Neutrophil (primary cell): ENCODE measurements at regions not wholly inside any gene's neighbourhood (a gene's known extent, or its start where the extent isn't known, plus 50 kb on each side); places are given as distances from the start of the nearest gene placed in this dataset.

ENCODE experiments used
- H3K27ac ChIP-seq: fragments of 200-600 bp; sonication (generic); 2 replicates; pipeline ENCODE4 v1.5.1; 2016; ENCODE audit warnings: mild to moderate bottlenecking, moderate library complexity
- H3K27me3 ChIP-seq: fragments of 200-600 bp; sonication (generic); 2 replicates; pipeline ENCODE4 v1.6.0; 2016; ENCODE audit warnings: mild to moderate bottlenecking
- H3K36me3 ChIP-seq: fragments of 200-600 bp; sonication (generic); 2 replicates; pipeline ENCODE4 v1.5.1; 2017
- H3K4me1 ChIP-seq, 2 experiments: fragments of 200-600 bp in 1 of 2; sonication (generic) in 1 of 2; 1 replicate in 1 of 2; 2 replicates in 1 of 2; pipeline versions ENCODE4 v1.5.1 to v1.6.1; 2013 to 2016; ENCODE audit warnings: low read depth in 1 of 2, low read length in 1 of 2, mild to moderate bottlenecking in 1 of 2, moderate library complexity in 1 of 2; ENCODE audit not compliant: control insufficient read depth in 1 of 2, insufficient read depth in 1 of 2
- H3K4me3 ChIP-seq, 2 experiments: fragments of 200-600 bp in 1 of 2; sonication (generic) in 1 of 2; 1 replicate in 1 of 2; 2 replicates in 1 of 2; pipeline ENCODE4 v1.5.1; 2013 to 2016; ENCODE audit warnings: low read depth in 1 of 2, low read length in 1 of 2, mild to moderate bottlenecking in 1 of 2, moderate library complexity in 1 of 2
- H3K9me3 ChIP-seq: fragments of 200-600 bp; sonication (generic); 2 replicates; pipeline ENCODE4 v1.5.1; 2016
- TF ChIP-seq, protein P1 (sequence below): fragments of 200-600 bp; sonication (generic); IDR thresholded peaks from 2 replicates; pipeline ENCODE4 v1.5.1; 2016; ENCODE audit warnings: antibody characterized with exemption

DNA sequence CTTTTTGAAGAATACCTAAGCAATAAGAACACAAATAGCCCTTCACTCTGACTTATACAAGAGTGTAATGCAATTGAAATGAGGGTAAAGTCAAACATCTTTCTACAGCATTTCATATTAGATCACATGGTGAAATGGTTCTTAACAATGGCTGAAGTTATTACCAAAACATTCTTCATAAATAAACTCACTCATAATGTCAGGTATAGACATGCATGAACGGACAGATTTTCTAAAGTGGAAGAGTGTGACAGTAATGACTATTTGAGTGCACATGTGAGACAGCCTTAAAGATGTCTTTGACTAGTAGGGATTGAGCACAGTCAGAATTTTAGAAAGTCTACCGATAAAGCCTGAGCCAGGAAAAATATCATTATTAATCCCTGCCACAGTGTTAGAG is 471.0 kb downstream of the ZPLD1 start:
- Histone ChIP-seq H3K27ac (no peak overlapping the region), H3K27me3 (no peaks in the 10 kb centered on the region), H3K9me3 (no peaks in the 10 kb centered on the region), H3K4me1 (no peaks in the 10 kb centered on the region), H3K36me3 (no peaks in the 10 kb centered on the region), H3K4me3 (no peak overlapping the region)
- TF ChIP-seq, protein P1, sequence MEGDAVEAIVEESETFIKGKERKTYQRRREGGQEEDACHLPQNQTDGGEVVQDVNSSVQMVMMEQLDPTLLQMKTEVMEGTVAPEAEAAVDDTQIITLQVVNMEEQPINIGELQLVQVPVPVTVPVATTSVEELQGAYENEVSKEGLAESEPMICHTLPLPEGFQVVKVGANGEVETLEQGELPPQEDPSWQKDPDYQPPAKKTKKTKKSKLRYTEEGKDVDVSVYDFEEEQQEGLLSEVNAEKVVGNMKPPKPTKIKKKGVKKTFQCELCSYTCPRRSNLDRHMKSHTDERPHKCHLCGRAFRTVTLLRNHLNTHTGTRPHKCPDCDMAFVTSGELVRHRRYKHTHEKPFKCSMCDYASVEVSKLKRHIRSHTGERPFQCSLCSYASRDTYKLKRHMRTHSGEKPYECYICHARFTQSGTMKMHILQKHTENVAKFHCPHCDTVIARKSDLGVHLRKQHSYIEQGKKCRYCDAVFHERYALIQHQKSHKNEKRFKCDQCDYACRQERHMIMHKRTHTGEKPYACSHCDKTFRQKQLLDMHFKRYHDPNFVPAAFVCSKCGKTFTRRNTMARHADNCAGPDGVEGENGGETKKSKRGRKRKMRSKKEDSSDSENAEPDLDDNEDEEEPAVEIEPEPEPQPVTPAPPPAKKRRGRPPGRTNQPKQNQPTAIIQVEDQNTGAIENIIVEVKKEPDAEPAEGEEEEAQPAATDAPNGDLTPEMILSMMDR, result no peak

DNA sequence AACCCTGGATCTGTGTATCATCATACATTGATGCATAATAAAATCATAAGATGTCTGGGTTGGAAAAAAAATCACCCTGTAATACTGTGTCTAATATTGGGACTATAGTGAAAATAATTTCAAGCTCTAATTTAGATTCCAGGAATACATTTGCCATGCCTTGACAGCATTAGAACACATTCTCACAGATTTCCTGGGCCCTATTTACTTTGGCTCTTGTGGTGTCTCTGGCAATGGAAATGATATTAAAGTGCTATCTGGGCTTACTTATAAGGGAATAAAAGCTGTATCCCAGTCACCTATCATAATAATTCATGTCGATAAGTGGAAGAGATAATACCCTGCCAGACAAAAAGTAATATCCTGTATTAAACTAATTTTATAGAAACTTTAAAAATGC is 472.0 kb downstream of the ZPLD1 start:
- Histone ChIP-seq H3K27me3 (no peaks in the 10 kb centered on the region), H3K36me3 (no peaks in the 10 kb centered on the region), H3K4me3 (no peak overlapping the region), H3K9me3 (no peaks in the 10 kb centered on the region), H3K27ac (no peak overlapping the region), H3K4me1 (no peaks in the 10 kb centered on the region)
- TF ChIP-seq, protein P1, result no peak

DNA sequence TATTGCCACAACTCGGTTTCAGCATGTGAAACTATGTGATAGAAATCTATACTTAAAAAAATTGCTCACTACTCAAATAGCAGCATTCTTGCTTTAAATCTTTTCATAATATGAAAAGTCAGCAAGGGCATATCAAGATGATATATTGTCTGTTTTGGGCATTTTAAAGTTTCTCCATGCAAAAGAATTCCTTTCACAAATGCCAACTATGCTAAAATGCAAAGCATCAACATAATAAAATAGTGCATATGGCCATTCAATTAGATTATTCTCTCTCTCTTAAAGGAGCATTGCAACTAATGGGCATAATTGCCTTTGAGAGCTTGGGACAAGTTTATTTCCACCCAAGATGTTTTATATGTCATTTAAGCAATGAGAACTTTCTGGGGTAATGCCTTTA is 475.1 kb downstream of the ZPLD1 start:
- no peaks in the 10 kb centered on the region for H3K4me1 ChIP-seq
- no peaks in the 10 kb centered on the region for H3K9me3 ChIP-seq
- TF ChIP-seq, protein P1, result no peak
- no peaks in the 10 kb centered on the region for H3K27me3 ChIP-seq
- no peak overlapping the region for H3K27ac ChIP-seq
- H3K4me3 ChIP-seq, result no peak overlapping the region
- H3K36me3 ChIP-seq, result no peaks in the 10 kb centered on the region

DNA sequence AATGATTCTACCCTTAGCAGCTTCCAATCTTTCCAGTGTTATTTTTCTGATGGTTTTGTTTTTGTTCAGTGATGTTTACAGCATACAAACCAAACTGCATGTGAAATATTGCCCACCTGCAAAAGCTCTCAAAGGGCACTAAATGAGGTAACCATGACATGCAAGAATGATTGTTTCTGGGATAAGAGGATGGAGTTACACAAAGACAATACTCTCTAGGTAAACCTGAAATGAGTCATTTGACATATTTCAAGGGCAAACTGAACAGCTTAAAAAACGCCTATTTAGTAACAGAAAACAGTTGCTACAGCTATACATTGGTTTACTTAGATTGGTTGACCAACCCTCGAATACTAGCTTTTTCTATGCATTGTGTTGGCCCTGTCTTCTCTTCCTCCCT is 481.7 kb downstream of the ZPLD1 start:
- Histone ChIP-seq H3K36me3 (no peaks in the 10 kb centered on the region), H3K4me3 (no peak overlapping the region), H3K27ac (no peak overlapping the region), H3K4me1 (no peaks in the 10 kb centered on the region), H3K27me3 (no peaks in the 10 kb centered on the region), H3K9me3 (no peaks in the 10 kb centered on the region)
- TF ChIP-seq, protein P1, result no peak

DNA sequence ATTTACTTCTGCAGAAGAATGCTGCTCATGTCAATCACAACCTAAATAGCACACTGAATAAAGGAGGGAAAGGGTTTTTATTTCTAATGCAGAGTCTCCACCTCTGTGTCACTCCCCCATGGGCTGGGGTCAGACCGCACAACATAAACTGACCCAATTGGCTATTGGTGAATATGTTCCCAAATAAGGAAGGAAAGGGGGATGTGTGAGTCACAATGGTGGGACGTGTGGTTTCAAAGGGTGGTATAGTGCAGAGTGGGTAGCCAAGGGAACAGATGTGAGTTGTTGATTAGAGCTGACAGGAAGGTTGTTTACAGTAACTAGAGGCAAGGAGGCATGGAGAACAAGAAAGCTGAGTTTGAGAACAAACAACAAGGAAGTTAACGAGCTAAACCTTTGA is 491.8 kb downstream of the ZPLD1 start:
- Histone ChIP-seq H3K4me3 (no peak overlapping the region), H3K36me3 (no peaks in the 10 kb centered on the region), H3K4me1 (no peaks in the 10 kb centered on the region), H3K27me3 (no peaks in the 10 kb centered on the region), H3K27ac (no peak overlapping the region), H3K9me3 (peaks cover 2% of the 10 kb centered on the region)
- TF ChIP-seq, protein P1, result no peak

DNA sequence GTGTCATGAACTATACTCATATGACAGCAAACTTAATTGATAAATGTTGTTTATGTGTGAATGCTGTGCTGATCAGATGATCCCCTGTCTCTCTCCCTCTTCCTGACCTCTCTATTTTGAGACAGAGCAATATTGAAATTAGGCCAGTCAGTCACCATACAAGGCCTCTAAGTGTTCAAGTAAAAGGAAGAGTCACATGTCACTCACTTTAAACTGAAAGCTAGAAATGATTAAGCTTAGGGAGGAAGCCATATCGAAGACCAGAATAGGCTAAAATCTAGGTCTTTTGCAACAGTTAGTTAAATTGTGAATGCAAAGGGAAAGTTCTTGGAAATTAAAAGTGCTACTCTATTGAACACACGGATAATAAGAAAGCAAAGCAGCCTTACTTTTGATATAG is 498.6 kb downstream of the ZPLD1 start:
- H3K27ac ChIP-seq, result no peak overlapping the region
- TF ChIP-seq, protein P1, result no peak
- peaks cover 6% of the 10 kb centered on the region for H3K9me3 ChIP-seq
- no peak overlapping the region for H3K4me3 ChIP-seq
- H3K4me1 ChIP-seq, result no peaks in the 10 kb centered on the region
- H3K36me3 ChIP-seq, result no peaks in the 10 kb centered on the region
- H3K27me3 ChIP-seq, result no peaks in the 10 kb centered on the region
